GM21367 (cell line): ENCODE measurements at regions not wholly inside any gene's neighbourhood (a gene's known extent, or its start where the extent isn't known, plus 50 kb on each side); places are given as distances from the start of the nearest gene placed in this dataset.

ENCODE experiments used
- ATAC-seq: cut with Tn5 transposase; IDR thresholded peaks from one replicate; pipeline ENCODE4 v1.9.1; 2021; ENCODE audit not compliant: unreplicated experiment

- ATAC-seq = no peak
These were observed 90.7 kb upstream of the GOLIM4 start for GRCh38 chr3:168186293-168186983.

- no peak for ATAC-seq
These were observed 88.0 kb upstream of the GOLIM4 start for GRCh38 chr3:168183774-168184173.

DNA sequence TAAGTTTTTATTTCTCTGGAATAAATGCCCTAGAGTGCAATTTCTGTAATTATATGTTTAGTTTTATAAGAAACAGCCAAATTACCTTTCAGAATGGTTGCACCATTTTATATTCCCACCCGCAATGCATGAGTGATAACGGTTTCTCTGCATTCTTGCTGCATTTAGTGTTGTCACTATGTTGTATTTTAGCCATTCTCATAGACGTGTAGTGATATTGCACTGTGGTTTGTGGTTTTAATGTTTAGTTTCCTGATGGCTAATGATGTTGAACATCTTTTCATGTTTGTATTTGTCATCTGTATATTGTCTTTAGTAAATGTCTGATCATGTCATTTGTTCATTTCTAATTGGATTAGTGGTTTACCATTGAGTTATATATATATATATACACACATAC is 73.0 kb upstream of the GOLIM4 start:
- ATAC-seq = no peak

- ATAC-seq = peak; percentile 80
These were observed 69.9 kb upstream of the GOLIM4 start for GRCh38 chr3:168165390-168166269.

DNA sequence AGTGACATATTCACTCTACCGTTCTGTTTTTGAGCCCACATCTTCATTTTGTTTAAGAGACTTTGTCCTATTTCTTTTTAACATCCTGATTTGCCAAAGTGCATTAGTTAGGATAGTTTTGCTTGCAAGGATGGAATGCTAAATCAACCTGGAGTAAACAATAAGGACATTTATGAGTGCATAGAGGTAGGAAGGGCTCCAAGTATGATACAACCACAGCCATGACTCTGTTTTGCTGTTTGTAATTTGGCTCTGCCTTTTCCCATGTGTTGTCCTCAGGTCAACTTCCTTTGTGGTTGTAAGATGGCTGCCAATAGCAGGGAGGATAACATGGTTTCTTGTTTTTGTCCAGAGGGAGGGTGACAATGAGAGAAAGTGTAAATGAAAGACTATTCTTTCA is 66.4 kb upstream of the GOLIM4 start:
- ATAC-seq = no peak

DNA sequence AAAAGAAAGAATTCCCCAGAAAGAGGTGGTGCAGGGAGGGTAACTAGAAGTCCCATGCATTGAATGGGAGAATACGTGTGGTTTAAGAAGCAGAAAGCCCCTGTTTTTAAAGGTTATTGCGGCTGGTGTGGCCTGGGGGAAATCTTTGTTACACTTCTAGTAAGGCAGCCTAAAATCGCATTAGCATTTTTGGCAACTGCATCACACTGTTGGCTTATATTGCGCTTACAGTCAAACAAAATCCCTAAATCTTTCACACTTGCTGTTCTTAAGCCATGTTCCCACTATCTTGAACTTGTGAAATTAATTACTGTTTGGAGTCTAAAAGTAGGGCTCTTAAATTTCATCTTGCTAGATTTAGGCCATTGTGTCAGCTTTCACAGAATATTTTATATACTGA is 66.0 kb upstream of the GOLIM4 start:
- ATAC-seq = no peak

GRCh38 chr3:168157903-168158302 is 62.2 kb upstream of the GOLIM4 start:
- ATAC-seq = no peak

DNA sequence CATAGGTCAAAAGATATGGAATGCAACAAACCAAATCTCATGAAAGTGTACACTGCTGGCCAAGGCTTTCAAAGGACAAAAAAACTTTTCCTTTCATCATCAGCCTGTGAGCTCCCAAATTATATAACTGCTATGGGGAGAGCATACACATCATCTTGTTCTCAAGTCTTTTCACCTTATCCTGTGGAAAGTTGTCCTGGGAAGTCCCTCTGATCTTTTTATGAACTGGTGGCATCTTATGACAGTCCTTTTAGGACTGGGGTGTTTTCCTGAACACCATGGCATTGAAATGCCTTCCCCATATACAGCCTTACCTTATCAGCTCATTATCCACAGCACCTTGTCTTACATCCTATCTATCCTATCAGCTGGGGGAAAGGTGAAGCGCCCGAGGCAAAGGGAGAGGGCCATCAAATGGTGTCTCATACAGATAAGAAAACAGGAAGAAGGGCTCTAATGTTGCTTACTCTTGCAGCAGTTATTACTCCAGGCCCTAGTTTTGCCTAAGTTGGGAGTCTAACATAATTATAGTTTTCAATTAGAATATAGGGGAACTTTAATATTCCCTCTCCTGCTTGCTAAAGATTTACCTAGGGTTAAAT is 61.5 kb upstream of the GOLIM4 start:
- ATAC-seq = no peak

GRCh38 chr3:168156479-168156878 is 60.8 kb upstream of the GOLIM4 start:
- no peak for ATAC-seq

DNA sequence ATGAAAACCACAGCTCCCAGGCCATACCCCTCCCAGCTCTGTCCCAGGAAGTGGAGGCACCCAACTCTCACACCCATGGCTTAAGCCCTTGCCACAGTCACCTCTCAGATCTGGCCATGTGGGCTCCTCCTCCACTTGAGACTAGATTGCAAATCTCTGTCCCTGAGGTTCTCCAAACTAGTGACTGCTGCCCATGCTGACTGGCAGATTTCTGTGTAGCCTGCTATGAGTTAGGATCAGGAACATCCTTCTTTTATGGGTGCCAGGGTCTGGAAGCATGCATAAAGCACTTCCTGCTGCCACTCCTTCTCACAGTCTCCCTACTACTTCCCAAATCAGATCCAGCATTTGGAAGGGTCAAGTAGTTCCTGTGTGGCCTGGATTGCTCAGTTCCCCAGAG is 59.6 kb upstream of the GOLIM4 start:
- no peak for ATAC-seq

DNA sequence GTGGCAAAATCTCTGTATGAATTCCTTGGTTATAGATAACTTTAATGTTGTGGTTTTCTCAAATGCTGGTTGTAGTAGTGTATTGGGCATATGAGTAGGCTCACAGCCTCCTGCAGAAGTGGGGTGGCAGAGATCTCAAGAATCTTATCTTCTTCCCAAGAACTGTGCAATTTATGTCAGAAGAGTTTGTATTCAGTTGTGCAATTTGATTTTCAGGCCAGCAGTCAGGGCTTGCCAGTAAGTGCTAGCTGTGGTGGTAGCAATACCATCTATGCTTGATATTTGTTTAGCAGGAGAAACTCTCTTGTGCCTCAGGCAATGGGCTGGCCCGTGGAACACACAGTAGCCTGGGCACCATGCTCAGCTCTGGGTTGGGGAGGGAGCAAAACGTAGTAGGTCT is 58.4 kb upstream of the GOLIM4 start:
- no peak for ATAC-seq

DNA sequence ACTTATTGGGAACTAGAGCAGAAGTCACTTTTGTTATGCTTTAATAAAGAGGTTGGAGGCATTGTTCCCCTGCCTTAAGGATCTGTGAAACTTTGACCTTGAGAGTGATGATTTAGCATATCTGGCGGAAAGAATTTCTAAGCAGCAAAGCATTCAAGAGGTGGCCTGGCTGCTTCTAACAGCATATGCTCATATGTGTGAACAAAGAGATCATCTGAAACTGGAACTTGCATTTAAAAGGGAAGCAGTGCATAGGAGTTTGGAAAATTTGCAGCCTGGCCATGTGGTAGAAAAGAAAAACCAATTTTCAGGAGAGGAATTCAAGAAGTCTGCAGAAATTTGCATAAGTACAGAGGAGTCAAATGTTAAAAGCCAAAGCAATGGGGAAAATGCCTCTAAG is 56.4 kb upstream of the GOLIM4 start:
- ATAC-seq = no peak
